KG1 (cell line): ENCODE measurements at regions not wholly inside any gene's neighbourhood (a gene's known extent, or its start where the extent isn't known, plus 50 kb on each side); places are given as distances from the start of the nearest gene placed in this dataset.

ENCODE experiments used
- DNase-seq: peaks from one replicate; lab custom pipeline; 2025; lab: John Stamatoyannopoulos, UW

DNA sequence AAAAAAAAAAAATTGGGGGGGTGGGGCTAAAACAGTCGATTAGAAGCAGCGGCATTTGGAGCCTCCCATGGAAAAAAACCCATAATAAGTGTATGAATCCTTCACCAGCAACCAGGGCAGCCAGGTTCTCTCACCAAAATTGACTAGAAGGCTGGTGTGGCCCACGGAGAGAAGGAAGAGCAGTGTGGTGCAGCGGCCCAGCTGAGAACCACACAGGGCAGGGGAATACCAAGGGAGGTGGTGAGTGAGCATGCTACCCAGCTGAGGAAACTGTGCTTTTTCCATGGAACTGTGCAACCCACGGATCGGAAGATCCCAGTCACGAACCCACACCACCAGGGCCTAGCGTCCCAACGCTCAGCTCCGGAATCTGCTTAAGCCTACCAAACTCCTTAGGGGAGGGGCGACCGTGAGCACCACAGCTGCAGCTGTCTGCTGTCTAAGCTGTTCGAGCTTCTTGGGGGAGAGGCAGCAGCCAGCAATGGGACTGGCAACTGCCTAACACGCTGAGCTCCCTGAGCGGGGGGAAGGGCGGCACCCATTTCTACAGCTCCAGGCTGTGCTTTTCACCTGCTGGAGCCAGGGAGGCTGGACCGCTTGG, 1037.2 kb upstream of the ACVR2A start:
- DNase-seq = no peak

GRCh38 chr2:146806364-146807005, 1038.3 kb upstream of the ACVR2A start:
- DNase-seq = no peak

DNA sequence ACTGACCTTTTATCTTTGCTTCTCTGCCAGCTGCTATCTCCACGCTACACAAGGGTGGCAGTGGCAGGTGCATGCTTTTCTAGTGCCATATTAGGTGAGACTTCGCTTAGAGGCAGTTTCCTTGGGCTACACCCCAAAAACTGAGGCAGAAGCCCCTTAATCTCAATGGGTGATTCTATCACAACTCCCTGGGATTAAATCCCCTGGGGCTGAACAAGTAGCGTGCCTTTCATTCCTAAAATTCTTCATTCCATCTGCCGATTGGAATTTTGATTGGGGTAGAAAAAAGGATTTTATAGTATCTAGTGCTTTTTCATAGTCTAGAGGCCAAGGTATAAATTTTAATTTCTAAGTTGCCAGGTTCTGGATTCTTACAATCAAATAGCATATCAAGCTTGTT, 1040.5 kb upstream of the ACVR2A start:
- DNase-seq = no peak

DNA sequence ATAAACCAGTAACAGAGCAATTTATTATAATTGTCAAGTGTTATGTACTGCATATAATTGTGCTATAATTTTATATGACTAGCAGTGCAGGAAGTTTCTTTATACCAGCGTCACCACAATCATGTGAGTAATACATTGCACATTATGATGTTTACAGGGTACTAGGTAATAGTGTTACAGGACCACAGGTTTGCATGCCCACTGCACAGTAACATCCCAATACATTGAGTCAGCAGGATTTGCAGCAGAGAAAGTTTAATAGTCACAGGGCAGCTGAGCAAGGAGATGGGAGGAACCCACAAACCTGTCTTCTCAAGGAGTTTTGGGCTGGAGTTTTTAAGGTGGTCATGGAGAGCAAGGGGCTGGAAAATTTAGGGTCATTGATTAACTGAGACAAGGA, 1042.9 kb upstream of the ACVR2A start:
- no peak for DNase-seq

GRCh38 chr2:146786396-146786795, 1058.4 kb upstream of the ACVR2A start:
- no peak for DNase-seq

DNA sequence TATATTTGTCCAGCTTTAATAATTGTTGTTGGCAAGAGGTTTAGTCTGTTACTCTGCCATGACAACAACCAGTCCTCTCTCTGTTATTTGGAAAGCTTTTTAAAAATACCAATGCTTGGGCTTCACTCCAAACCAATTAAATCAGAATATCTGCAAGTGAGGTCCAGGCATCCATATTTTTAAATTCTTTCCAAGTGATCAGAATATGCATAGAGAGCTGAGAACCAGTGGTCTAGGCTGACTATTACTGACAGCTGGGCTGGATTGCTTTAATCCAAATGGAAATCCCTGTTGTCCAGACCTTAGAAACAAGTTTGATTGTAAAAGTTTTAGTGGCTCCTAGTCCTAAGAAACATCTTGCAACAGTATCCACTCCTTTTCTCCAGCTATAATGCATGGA, 1059.7 kb upstream of the ACVR2A start:
- DNase-seq = no peak

DNA sequence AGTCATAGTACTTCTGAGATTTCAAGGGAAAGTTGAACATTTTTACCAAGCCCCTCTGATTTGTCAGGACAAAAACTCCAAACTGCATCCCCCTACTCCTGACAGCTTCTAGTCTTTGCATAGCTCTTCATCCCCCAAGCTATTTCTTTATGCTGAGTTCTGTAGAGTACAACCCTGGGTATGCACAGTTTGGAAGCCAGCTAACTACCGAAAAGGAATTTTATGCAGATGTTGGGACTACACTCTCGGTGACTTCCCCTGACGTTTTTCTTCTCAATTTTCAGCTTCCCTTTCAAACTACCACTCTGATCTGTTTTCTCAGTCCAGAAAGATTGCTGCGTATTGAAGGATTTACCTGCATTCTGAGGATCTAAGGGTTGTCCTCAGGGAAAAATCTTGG, 1060.2 kb upstream of the ACVR2A start:
- DNase-seq = no peak

- no peak for DNase-seq
Observed at GRCh38 chr2:146777181-146777580, 1067.6 kb upstream of the ACVR2A start.

- DNase-seq = no peak
Observed at GRCh38 chr2:146776596-146776995, 1068.2 kb upstream of the ACVR2A start.

- DNase-seq = no peak
Observed at GRCh38 chr2:146771531-146771930, 1073.3 kb upstream of the ACVR2A start.

- no peak for DNase-seq
Observed at GRCh38 chr2:146764301-146764700, 1080.5 kb upstream of the ACVR2A start.

DNA sequence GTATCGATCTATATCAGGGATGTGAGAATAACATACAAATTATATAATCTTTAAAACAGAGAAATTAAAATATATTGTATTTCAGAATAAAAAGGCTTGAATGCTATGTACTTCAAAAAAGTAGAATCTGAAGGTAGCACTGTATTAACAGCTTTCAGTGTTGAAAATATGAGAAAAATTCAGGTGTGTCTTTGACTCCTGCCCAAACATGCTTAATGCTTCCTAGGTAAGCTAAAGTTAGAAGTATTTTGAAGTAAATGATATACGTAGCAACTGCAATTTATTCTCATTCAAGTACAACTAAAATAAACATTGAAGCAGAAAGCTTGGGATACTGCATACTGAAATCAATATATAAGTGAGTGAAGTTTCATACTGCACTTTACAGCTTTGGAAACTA, 1082.0 kb upstream of the ACVR2A start:
- no peak for DNase-seq

GRCh38 chr2:146754606-146755005, 1090.2 kb upstream of the ACVR2A start:
- DNase-seq = no peak

DNA sequence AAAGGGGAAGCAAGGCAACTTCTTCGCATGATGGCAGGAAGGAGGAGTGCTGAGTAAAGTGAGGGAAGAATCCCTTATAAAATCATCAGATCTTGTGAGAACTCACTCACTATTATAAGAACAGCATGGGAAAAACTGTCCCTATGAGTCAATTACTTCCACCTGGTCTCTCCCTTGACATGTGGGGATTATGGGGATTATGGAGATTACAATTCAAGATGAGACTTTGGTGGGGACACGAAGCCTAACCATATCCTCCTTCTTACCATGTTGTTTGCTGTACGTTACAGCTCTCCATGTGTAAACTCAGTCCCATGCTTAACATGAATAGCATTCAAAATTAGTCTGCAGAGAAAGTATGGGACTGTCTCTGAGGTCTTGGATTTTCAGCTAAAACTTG, 1096.8 kb upstream of the ACVR2A start:
- no peak for DNase-seq

DNA sequence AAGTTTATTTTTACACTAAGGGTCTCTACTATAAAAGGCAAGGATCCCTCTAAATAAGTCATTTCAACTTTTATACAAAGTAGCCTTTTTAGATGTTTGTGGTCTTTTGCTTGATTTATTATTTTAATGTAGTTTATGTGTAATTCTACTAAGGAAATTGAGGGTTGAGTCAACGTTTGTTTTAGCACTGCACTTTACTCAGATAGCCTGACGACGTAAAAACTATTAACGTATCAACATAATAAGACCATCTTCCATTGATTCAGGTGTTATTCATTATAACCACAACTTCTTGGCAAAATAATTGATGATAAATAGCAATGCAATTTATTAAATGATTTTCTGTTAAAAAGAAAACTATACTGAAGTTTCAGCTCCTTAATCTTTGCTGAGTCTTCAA, 1103.6 kb upstream of the ACVR2A start:
- no peak for DNase-seq

DNA sequence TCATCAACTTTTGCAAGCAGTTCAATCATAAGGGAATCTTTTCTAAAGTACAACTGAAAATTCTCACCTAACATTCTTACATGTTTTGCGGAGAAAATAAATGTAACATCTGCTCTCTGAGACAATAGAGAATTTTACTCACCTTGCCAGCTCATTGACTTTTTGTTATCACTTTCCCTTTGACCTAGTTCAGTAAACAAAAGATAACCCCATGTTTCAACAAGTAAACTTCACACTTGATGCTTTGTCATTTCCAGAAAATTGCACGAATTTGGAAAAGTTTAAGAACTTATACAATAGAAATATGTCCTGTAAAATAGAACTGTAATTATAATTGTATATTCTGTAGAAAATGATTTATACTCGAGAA, 1110.0 kb upstream of the ACVR2A start:
- no peak for DNase-seq

DNA sequence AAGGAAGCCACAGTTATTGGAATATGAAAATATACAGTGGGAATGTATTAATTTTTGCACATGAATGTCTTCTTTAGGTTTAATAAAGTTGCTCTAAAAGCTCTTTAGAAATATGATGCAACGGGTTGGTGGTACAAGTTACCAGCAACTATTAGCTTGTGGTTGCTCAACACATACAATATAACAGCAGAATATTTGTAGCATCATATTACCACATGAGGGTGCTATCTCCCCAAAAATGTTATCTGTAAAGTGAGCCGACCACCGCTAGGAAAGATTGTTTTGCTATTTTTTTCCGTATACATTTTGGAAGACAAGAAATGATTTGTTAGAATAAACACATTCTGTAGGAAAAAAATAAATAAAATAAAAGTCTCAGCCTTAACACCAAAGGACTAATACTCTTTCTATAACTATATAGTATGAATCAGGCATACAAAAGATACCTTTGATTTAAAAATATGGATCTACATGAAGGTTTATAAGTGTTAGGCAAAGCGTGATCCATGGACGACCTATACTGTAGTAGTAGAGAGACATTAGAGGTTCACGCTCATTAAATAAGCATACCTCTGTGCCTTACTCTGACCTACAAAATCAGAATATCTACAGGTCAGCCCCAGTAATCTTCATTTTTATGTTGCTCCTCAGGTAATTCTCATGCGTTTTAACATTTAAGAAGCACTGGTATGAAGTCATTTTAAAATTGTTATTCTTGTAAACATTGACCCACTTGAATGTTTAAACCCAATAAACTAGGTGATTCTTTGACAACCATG, 1110.6 kb upstream of the ACVR2A start:
- peak; percentile 22 for DNase-seq

GRCh38 chr2:146730882-146731281, 1113.9 kb upstream of the ACVR2A start:
- no peak for DNase-seq

GRCh38 chr2:146721486-146721885, 1123.3 kb upstream of the ACVR2A start:
- no peak for DNase-seq

GRCh38 chr2:146720170-146720569, 1124.7 kb upstream of the ACVR2A start:
- DNase-seq = no peak

- no peak for DNase-seq
Observed at GRCh38 chr2:146716591-146716990, 1128.2 kb upstream of the ACVR2A start.

- DNase-seq = no peak
Observed at GRCh38 chr2:146709004-146709403, 1135.8 kb upstream of the ACVR2A start.

DNA sequence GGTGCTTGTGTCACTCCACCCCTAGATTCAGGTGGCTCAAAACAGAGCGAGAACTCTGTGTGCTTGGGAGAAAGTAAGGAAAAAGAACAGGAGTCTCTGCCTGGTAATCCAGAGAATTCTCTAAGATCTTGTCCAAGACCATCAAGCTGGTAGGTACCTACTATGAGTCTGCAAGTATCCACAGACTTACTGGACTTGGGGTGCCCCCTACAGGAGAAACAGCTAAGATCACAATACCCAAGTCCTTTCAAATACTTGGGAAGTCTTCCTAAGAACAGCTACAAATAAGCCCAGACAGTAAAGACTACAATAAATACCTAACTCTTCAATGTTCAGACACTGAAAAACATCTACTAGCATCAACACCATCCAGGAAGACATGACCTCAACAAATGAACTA, 1143.6 kb upstream of the ACVR2A start:
- no peak for DNase-seq

DNA sequence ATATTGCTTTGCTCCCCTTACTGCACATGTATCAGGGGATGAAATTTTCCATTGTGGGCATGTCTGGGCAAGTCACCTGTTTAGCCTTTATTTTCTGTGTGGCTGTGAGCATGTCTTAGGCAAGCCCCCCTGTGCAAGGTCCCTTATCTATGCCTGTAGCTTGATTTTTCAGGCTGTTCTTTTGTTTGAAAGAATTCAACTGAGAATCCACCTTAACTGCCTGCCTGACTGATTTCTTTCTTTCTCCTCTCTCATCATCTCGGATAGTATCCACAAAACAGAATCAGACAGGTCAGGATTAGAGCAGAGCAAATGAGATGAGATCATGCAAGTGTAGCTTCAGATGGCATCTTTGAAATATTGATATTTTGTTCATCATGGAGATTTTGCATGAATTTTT, 1147.5 kb upstream of the ACVR2A start:
- DNase-seq = no peak
